GM10266 (cell line): ENCODE measurements at regions not wholly inside any gene's neighbourhood (a gene's known extent, or its start where the extent isn't known, plus 50 kb on each side); places are given as distances from the start of the nearest gene placed in this dataset.
"Not testable (repeated sequence)": the region's sequence is repeated elsewhere in the genome, so short reads cannot be mapped to it uniquely, and the experiment has no call there.

Experiments used
- DNase-seq: peaks from one replicate; pipeline ENCODE4 v3.0.0; 2012; ENCODE audit errors: extremely low spot score
- TF ChIP-seq, protein P1 (sequence below): IDR thresholded peaks from 2 replicates; pipeline ENCODE4 v1.5.1; 2012; ENCODE audit warnings: mild to moderate bottlenecking, low read depth; ENCODE audit not compliant: control insufficient read depth, insufficient read depth; ENCODE audit errors: missing control alignments

DNA sequence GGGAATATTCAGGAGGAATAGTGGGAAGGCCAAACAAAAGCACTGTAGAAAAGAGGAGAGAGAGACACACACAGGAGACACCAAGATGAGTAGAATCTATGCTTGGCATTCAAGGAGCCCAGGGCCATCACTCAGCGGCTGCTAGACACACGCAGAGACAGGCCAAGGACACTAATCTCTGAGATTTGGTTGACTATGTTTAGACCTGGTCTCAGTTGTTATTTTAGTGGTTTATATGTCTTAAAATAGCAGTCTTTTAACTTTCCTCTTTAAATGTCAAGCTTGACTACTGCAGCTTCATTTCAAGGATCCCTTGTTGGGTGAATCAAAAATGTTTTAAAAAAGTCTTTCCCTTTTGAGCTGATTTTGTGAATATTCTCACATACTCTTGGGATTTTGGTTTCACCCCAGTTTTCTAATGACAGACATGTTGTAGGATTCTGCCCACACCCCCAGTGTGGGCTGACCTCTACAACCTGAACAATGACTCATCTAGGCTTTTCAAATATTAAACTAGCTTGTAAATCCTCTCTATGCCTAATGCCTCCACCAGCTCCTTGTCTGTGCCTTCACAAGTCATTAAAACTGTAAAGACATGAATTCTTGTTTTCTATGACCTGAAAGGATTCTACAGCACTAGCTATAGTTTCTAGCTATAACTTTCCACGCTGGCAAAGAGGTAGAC lies 142.7 kb upstream of the EXOC2 start:
- TF ChIP-seq, protein P1, sequence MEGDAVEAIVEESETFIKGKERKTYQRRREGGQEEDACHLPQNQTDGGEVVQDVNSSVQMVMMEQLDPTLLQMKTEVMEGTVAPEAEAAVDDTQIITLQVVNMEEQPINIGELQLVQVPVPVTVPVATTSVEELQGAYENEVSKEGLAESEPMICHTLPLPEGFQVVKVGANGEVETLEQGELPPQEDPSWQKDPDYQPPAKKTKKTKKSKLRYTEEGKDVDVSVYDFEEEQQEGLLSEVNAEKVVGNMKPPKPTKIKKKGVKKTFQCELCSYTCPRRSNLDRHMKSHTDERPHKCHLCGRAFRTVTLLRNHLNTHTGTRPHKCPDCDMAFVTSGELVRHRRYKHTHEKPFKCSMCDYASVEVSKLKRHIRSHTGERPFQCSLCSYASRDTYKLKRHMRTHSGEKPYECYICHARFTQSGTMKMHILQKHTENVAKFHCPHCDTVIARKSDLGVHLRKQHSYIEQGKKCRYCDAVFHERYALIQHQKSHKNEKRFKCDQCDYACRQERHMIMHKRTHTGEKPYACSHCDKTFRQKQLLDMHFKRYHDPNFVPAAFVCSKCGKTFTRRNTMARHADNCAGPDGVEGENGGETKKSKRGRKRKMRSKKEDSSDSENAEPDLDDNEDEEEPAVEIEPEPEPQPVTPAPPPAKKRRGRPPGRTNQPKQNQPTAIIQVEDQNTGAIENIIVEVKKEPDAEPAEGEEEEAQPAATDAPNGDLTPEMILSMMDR = no peak
- DNase-seq = no peak

DNA sequence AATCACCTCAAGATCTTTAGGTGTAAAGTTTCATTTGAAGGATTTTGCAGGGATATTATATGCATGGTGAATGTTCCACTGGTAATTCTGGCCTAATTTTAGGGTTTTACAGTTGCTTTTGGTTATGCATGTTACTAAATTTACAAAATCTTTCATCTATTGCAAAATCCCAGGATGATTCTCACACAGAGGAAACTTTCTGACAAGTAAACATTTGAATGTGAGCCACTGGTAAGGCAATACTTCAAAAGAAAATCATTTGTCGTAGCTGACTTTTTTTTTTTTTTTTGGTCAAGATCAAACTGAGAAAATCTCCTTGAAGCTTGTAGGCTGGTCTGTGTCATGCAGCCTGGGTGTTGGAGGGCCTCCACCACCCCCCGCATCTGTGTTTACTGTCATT lies 141.9 kb upstream of the EXOC2 start:
- TF ChIP-seq, protein P1 = no peak
- DNase-seq = no peak

DNA sequence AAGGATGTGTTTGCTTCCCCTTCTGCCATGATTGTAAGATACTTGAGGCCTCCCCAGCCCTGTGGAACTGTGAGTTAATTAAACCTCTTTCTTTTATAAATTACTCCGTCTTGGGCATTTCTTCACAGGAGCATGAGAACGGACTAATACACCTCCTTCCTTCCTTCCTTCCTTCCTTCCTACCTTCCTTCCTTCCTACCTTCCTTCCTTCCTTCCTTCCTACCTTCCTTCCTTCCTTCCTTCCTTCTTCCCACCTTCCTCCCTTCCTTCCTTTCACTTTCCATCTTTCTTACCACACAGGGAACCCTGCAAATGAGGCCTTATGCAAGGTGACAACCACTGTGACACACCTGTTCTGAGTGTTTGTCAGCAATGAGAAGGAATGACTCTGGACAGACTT lies 141.3 kb upstream of the EXOC2 start:
- no peak for DNase-seq
- TF ChIP-seq, protein P1 = no peak

DNA sequence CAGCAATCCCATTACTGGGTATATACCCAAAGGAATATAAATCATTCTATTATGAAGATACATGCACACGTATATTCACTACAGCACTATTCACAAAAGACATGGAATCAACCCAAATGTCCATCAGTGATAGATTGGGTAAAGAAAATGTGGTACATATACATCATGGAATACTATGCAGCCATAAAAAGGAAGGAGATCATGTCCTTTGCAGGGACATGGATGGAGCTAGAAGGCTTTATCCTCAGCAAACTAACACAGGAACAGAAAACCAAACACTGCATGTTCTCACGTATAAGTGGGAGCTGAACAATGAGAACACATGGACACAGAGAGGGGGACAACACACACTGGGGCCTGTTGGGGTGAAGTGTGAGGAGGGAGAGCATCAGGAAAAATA lies 139.9 kb upstream of the EXOC2 start:
- not testable (repeated sequence) for DNase-seq

DNA sequence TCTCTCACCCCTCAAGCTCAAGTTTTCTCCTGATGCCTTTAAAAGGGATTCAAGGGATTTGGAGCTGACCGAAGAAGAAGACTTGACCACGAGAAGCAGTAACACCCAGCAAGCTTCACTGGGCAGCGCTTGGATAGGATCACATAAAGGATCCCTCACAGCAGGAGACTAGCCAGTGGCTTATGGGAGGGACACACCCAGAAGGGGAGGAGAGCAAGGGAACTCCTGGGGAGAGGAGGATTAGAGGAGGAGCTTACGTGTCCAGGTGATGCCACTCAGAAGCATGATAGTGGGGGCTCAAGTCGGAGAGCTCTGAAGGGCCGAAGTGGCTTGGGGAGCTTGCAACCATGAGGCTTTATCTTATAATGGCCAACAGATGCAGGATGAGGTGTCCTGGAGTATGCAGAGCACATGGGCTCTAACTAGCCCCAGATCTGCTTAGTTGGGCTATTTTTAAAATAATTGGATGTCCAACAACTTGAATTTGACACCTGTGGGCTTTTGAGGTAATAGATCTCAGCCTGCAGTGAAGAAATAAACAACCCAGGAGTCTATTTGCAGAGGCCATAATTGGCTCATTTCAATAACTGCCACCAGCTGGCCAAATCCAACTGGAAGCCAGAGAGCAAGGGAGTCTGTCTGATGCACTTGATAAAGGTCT lies 137.9 kb upstream of the EXOC2 start:
- DNase-seq = no peak
- TF ChIP-seq, protein P1 = no peak

DNA sequence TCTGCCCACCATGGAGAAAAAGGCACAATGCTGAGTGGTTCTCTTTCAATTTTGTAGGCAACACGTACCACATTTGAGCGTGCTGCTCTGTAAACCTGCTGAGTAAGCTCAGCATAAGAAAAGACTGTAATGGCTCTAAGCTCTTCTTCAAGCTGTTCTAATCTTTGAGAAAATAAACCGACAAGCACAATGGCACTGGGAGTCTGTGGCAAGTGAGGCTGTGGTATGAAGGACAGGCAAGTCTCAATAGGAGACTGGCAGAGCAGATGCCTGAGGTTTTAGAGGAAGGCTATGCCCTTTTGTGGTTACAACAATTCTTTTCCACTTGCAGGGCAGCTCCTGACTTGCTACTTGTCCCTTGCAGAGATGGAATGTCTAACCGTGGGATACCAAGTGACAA lies 136.7 kb upstream of the EXOC2 start:
- DNase-seq = no peak
- TF ChIP-seq, protein P1 = no peak

DNA sequence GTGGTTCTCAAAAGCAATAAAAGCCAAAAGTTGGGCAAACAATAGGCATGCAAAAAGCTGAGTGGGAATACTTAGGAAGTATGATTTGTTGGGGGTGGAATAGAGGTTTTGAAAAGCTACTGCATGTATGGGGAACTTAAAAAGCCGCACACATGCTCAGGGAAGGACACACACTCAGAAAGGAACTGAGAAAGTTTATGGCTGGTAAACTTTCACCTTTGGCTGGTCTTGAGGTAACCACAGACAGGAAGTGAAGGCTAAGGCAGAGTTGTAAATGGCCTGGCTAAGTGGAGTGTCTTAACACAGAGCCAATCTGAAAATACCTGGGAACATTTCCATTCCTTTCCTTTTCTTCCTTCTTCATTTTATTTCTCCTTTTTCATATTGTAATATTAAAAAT lies 134.5 kb upstream of the EXOC2 start:
- TF ChIP-seq, protein P1 = no peak
- no peak for DNase-seq
